AG09309 (cell line): ENCODE measurements at regions not wholly inside any gene's neighbourhood (a gene's known extent, or its start where the extent isn't known, plus 50 kb on each side); places are given as distances from the start of the nearest gene placed in this dataset.

ENCODE experiments used
- DNase-seq: peaks from one replicate; pipeline ENCODE4 v3.0.0-alpha.2; 2010; ENCODE audit warnings: low read depth
- H3K4me3 ChIP-seq: 2 replicates; pipeline ENCODE4 v1.5.1; 2011; ENCODE audit warnings: mild to moderate bottlenecking, low read depth, low read length, moderate library complexity; ENCODE audit not compliant: control insufficient read depth
- CTCF ChIP-seq: IDR thresholded peaks from 2 replicates; pipeline ENCODE4 v1.5.1; 2011; ENCODE audit warnings: mild to moderate bottlenecking, low read depth, low read length, inconsistent platforms; ENCODE audit not compliant: insufficient read depth, control insufficient read depth; ENCODE audit errors: missing control alignments

- H3K4me3 ChIP-seq, result no peak overlapping the region
- no peak for TF ChIP-seq CTCF
- no peak for DNase-seq
These were observed 373.1 kb upstream of the FANCL start for GRCh38 chr2:58614219-58614618.

GRCh38 chr2:58612973-58613372 lies 371.8 kb upstream of the FANCL start:
- H3K4me3 ChIP-seq, result no peak overlapping the region
- TF ChIP-seq CTCF, result no peak

GRCh38 chr2:58609326-58609725 lies 368.2 kb upstream of the FANCL start:
- no peak for DNase-seq
- no peak for TF ChIP-seq CTCF
- no peak overlapping the region for H3K4me3 ChIP-seq

More at GRCh38 chr2:58612973-58613372, 371.8 kb upstream of the FANCL start:
- DNase-seq, result no peak

- H3K4me3 ChIP-seq, result no peak overlapping the region
- no peak for TF ChIP-seq CTCF
- no peak for DNase-seq
These were observed 367.0 kb upstream of the FANCL start for GRCh38 chr2:58608146-58608545.

GRCh38 chr2:58607448-58607847 lies 366.3 kb upstream of the FANCL start:
- TF ChIP-seq CTCF, result no peak
- H3K4me3 ChIP-seq, result no peak overlapping the region
- DNase-seq, result no peak

- TF ChIP-seq CTCF, result no peak
- DNase-seq, result no peak
- H3K4me3 ChIP-seq, result no peak overlapping the region
These were observed 365.7 kb upstream of the FANCL start for GRCh38 chr2:58606799-58607198.

GRCh38 chr2:58604096-58604495 lies 363.0 kb upstream of the FANCL start:
- DNase-seq, result no peak
- no peak for TF ChIP-seq CTCF
- H3K4me3 ChIP-seq, result no peak overlapping the region
